ENCODE measurements at regions not wholly inside any gene's neighbourhood (a gene's known extent, or its start where the extent isn't known, plus 50 kb on each side); places are given as distances from the start of the nearest gene placed in this dataset.
"Not testable (repeated sequence)": the region's sequence is repeated elsewhere in the genome, so short reads cannot be mapped to it uniquely, and the experiment has no call there.

DNA sequence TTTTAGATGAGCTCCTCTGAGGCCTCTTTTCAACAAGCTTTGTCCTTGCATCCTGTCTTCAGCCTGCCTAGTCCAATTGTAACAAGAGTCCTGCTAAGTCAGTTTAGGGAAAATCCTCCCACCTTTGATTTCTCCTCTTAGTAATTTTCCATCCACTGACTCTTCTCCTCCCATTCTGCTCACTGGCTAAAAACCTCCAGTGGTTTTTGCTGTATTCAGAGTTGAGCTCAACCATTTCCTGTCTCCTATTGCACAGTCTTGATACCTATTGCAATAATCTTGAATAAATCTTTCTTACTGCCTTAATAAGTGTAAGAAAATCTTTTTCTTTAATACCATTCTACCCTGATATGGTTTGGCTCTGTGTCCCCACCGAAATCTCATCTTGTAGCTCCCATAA, 117.8 kb upstream of the ENPP6 start:
- Histone ChIP-seq H3K36me3 (peaks cover 0 to 52% (median 30%) of the 10 kb centered on the region in 11 experiments; a peak in 16 of 22 replicates), H3K4me3 (no peak overlapping the region), H3K27me3 (no peaks in the 10 kb centered on the region), H3K9ac (no peak overlapping the region), H4K20me1 (no peaks in the 10 kb centered on the region), H3K27ac (no peak overlapping the region; a peak in 1 of 22 replicates), H3K9me3 (replicated peaks in 1 of 11) (peaks cover 10 to 35% (median 24%) of the 10 kb centered on the region in 11 experiments; a peak in 20 of 22 replicates), H3K4me1 (peaks cover 0 to 70% (median 27%) of the 10 kb centered on the region in 10 experiments; a peak in 15 of 20 replicates), H3K4me2 (peak overlapping the region in 10 of 11 experiments; percentile 3 to 55 (median 18); a peak in 13 of 22 replicates)
- no peak for TF ChIP-seq Cebpa-rat (IDR thresholded peaks at IDR 0.05)

DNA sequence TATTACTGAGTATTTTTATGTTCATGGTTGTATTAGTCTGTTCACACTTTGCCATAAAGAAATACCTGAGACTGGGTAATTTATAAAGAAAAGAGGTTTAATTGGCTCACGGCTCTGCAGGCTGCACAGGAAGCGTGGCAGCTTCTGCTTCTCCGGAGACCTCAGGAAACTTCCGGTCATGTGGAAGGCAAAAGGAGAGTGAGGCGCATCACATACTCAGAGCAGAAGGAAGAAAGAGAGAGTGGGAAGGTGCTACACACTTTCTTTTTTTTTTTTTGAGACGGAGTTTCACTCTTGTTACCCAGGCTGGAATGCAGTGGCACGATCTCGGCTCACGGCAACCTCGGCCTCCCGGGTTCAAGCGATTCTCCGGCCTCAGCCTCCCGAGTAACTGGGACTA, 115.8 kb upstream of the ENPP6 start:
- peaks cover under 1 to 76% (median 37%) of the 10 kb centered on the region in 10 experiments for H3K4me1 ChIP-seq
- not testable (repeated sequence) for H3K27ac ChIP-seq, H3K4me3 ChIP-seq

DNA sequence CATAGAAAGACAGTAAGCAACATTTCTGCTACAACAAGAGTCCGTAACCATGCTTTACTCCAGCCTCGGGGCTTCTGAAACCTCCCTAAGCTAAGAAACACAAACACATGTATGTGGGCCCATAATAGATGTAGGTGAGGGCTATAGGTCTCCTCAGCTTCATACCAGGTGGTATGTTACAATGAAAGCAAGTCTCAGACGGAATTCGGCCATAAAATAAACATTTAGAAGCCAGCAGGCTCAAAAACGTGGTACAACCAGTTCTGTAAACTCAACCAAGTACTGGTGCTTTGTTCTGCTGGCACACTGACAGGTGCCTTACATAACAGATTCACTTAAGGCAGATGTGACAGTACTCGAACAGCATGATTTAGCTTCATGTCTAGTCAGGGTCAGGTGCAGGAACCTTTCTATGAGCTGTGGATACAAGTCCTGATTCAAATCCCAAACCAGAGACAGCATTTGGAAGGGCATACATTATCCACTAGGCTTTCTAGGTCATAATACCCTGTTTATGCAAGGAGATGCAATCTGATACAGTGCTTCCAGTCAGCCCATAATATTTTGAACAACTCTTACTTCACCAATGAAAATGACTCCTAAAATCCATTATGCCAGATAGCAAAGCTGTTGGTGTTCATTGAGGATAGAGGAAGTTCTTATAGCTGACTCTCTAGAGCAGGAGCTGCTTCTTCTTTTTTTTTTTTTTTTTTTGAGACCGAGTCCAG, 113.8 kb upstream of the ENPP6 start:
- Histone ChIP-seq H3K4me2 (peak overlapping the region in 5 of 11 experiments; percentile 4 to 81 (median 43); a peak in 9 of 22 replicates), H3K4me3 (no peak overlapping the region), H3K9ac (peak overlapping the region in 1 of 11 experiments; percentile 14; a peak in 2 of 22 replicates), H3K9me3 (replicated peaks in 1 of 11) (peaks cover 0 to 11% (median 7%) of the 10 kb centered on the region in 11 experiments; a peak in 14 of 22 replicates), H3K4me1 (peaks cover 7 to 84% (median 47%) of the 10 kb centered on the region in 10 experiments), H3K27ac (peak overlapping the region in 4 of 11 experiments; percentile 25 to 57 (median 44); a peak in 8 of 22 replicates), H4K20me1 (no peaks in the 10 kb centered on the region), H3K36me3 (peaks cover 0 to 25% (median 15%) of the 10 kb centered on the region in 11 experiments; a peak in 12 of 22 replicates), H3K27me3 (no peaks in the 10 kb centered on the region)
- TF ChIP-seq Cebpa-rat (IDR thresholded peaks at IDR 0.05) = no peak

More for the DNA sequence above, 115.8 kb upstream of the ENPP6 start:
- not testable (repeated sequence) for H3K9ac ChIP-seq, H3K27me3 ChIP-seq, H4K20me1 ChIP-seq
- Histone ChIP-seq H3K9me3 (replicated peaks in 1 of 11) (peaks cover 10 to 29% (median 20%) of the 10 kb centered on the region in 11 experiments; a peak in 20 of 22 replicates), H3K4me2 (peak overlapping the region in 5 of 11 experiments; percentile 19 to 50 (median 25); a peak in 8 of 22 replicates), H3K36me3 (peaks cover 0 to 45% (median 28%) of the 10 kb centered on the region in 11 experiments; a peak in 16 of 22 replicates)

DNA sequence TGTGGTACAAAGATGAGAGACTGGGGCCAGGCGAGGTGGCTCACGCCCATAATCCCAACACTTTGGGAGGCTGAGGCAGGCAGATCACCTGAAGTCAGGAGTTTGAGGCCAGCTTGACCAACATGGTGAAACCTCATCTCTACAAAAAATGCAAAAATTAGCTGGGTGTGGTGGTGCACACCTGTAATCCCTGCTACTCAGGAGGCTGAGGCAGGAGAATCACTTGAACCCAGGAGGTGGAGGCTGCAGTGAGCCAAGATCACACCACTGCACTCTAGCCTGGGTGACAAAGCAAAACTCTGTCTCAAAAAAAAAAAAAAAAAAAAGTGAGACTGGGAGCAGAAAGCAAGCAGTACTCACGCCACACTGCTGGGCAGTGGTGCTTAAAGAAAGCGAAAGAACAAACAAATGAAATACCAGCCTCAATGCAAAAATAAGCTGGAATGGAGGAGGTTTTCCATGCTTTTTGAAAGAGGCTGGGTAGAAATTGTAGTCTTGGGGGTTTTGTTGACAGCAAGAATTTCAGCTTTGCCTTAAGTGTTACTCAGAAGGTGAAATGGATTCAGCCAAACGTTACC, 112.9 kb upstream of the ENPP6 start:
- Histone ChIP-seq H3K36me3 (peaks cover 0 to 17% (median 7%) of the 10 kb centered on the region in 11 experiments; a peak in 9 of 22 replicates), H3K4me2 (peak overlapping the region in 5 of 11 experiments; percentile 9 to 81 (median 64); a peak in 10 of 22 replicates), H3K4me1 (peaks cover 7 to 81% (median 44%) of the 10 kb centered on the region in 10 experiments), H3K27ac (peak overlapping the region in 4 of 11 experiments; percentile 34 to 60 (median 51); a peak in 7 of 22 replicates)
- not testable (repeated sequence) for H3K9me3 ChIP-seq (replicated peaks in 1 of 11); H3K27me3 ChIP-seq; H4K20me1 ChIP-seq; H3K9ac ChIP-seq; H3K4me3 ChIP-seq

DNA sequence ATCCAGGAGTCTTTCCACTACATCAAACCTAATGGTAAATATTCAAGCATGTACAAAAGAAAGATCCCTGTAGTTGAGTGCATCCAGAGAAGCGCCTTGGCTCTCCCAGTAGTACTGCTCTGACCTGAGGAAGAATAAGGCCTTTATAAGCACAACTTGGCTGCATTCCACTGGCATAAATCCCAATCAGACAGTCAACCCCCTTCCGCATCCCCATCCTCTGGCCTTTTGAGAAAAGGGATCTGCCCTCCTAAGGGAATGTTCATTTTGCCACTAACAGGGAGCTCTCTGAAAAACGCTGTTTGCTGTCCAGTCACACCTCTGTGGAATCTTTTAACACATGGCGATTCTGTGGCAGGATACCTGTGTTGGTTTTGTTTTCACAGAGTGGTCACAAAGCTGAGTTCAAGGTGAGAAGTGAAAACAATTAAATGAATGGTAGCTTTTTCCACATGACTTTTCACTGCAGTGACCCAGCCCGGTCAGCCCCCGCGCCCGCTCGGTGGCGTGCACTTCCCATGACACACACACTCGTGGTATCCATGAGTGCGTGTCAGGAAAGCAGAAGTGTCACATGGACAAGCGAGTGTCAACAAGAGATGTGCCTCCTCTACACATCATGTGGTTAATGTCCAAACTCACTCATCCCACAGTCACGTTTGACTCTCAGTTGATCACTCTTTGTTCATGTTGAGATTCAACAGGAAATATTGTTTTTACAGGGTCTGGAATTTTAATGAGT, 112.2 kb upstream of the ENPP6 start:
- TF ChIP-seq Cebpa-rat (IDR thresholded peaks at IDR 0.05) = no peak
- Histone ChIP-seq H3K9ac (no peak overlapping the region; a peak in 1 of 22 replicates), H3K36me3 (peaks cover 0 to 11% (median 4%) of the 10 kb centered on the region in 11 experiments; a peak in 6 of 22 replicates), H3K27me3 (no peaks in the 10 kb centered on the region), H3K4me2 (peak overlapping the region in 6 of 11 experiments; percentile 9 to 81 (median 68); a peak in 11 of 22 replicates), H4K20me1 (no peaks in the 10 kb centered on the region), H3K27ac (peak overlapping the region in 9 of 11 experiments; percentile 31 to 60 (median 45); a peak in 14 of 22 replicates), H3K4me3 (no peak overlapping the region), H3K4me1 (peaks cover 7 to 73% (median 38%) of the 10 kb centered on the region in 10 experiments), H3K9me3 (replicated peaks in 1 of 11) (0 out of 22 replicates have a peak, but pooled peaks cover 0 to 5% (median 0%) of the 10 kb centered on the region in 11 experiments)

DNA sequence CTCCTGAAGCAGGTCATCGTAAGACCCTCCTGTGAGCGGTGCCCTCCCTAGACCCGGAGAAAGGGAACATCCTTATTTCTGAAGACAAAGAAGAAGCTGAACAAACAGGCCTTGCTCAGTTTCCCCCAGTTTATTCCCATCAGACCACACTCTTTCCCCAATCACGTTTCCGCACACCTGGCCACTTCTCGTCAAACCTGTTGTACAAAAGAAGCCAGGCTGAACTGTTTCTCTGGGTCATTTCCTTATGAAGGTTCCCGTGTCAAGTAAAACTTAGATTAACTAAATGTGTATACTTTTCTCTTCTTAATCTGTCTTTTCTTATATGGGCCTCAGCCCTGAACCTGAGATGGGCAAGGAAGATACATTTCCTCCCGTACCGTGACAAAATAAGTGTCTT, 111.6 kb upstream of the ENPP6 start:
- no peaks in the 10 kb centered on the region for H3K27me3 ChIP-seq
- H3K27ac ChIP-seq = peak overlapping the region in 8 of 11 experiments; percentile 31 to 60 (median 46); a peak in 15 of 22 replicates
- H3K4me2 ChIP-seq = peak overlapping the region in 9 of 11 experiments; percentile 43 to 85 (median 64); a peak in 14 of 22 replicates
- H3K4me1 ChIP-seq = peaks cover 7 to 67% (median 38%) of the 10 kb centered on the region in 10 experiments
- no peaks in the 10 kb centered on the region for H4K20me1 ChIP-seq
- H3K9ac ChIP-seq = peak overlapping the region in 1 of 11 experiments; percentile 4; a peak in 1 of 22 replicates
- 0 out of 22 replicates have a peak, but pooled peaks cover 0 to 5% (median 0%) of the 10 kb centered on the region in 11 experiments for H3K9me3 ChIP-seq (replicated peaks in 1 of 11)
- peaks cover 0 to 5% (median 0%) of the 10 kb centered on the region in 11 experiments; a peak in 5 of 22 replicates for H3K36me3 ChIP-seq
- TF ChIP-seq Cebpa-rat (IDR thresholded peaks at IDR 0.05) = no peak
- H3K4me3 ChIP-seq = no peak overlapping the region

DNA sequence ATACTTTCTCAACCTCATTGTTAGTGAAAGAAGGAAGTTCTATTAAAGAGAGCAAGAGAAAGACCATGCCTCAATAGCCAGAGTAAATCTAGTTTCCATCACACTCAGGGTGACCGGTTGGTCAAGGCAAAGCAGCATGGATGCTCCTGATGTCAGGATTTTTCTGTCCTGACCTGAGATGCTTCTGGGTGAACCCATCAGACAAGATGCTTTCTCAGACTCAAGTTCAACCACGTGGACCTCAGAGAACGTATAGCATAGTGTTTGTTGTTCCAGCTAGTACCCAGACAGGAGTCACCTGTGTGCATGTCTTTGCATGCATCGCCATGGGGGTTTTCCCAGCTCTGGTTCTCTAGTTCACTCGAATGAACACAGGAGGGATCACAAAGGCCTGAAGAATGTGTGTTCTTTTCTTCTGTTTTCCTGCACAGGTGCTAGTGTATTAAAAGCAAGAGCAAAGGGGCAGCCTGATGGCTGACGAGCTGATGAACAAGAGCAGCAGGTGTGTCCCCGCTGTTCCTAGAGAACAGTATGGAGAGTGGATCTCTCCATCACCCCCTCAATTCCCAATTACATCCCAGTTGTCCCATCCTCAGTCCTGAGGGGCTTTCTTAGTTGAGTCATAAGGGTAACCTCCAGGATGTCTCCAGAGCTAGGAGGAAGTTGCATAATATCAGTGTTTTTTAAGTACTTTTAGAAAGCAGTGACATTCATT, 110.5 kb upstream of the ENPP6 start:
- Histone ChIP-seq H3K4me2 (peak overlapping the region in 10 of 11 experiments; percentile 7 to 85 (median 58); a peak in 18 of 22 replicates), H3K4me1 (peaks cover 7 to 59% (median 35%) of the 10 kb centered on the region in 10 experiments), H3K36me3 (no peaks in the 10 kb centered on the region), H3K9me3 (replicated peaks in 1 of 11) (0 out of 22 replicates have a peak, but pooled peaks cover 0 to 5% (median 0%) of the 10 kb centered on the region in 11 experiments), H3K27me3 (no peaks in the 10 kb centered on the region), H3K9ac (peak overlapping the region in 2 of 11 experiments; percentile 7 to 24; a peak in 1 of 22 replicates), H3K4me3 (no peak overlapping the region), H3K27ac (peak overlapping the region in 6 of 11 experiments; percentile 24 to 60 (median 46); a peak in 10 of 22 replicates), H4K20me1 (no peaks in the 10 kb centered on the region)
- TF ChIP-seq Cebpa-rat (IDR thresholded peaks at IDR 0.05) = peak in 4 of 11 experiments; percentile 21 to 50 (median 32); a peak in 3 of 22 replicates

Measured in BLaER1 treated with 17β-estradiol and CSF1 and Interleukin-3, amounts not matched to agents 10 nM and 100 nM (cell line).